Body of pancreas (tissue), 4 donors: ENCODE measurements at regions not wholly inside any gene's neighbourhood (a gene's known extent, or its start where the extent isn't known, plus 50 kb on each side); places are given as distances from the start of the nearest gene placed in this dataset.
A peak's percentile ranks its signal among the peaks of the same experiment; 100 is the strongest.

Source experiments
- ATAC-seq: fragments of 150-250 bp; one replicate; pipeline ENCODE4 v1.9.1; 2016
- DNase-seq, 4 donors: peaks; one replicate each; pipeline ENCODE4 v3.0.0-alpha.2; 2019
- H3K27ac ChIP-seq, 4 donors: fragments of 200-600 bp; sonication (generic); 1 replicate in 3 of 4; 2 replicates in 1 of 4; pipeline versions ENCODE4 v1.5.1 to v1.6.1; 2016 to 2019; ENCODE audit warnings: mild to moderate bottlenecking in 1 of 4, mixed read lengths in 1 of 4, moderate library complexity in 1 of 4
- H3K27me3 ChIP-seq, 2 donors: fragments of 200-600 bp; sonication (generic); one replicate each; pipeline ENCODE4 v1.6.0; 2016; ENCODE audit warnings: mild to moderate bottlenecking in 1 of 2
- H3K36me3 ChIP-seq, 2 donors: fragments of 200-600 bp; sonication (generic); replicated peaks in 1 of 2; 2 replicates each; pipeline ENCODE4 v1.5.1; 2016; ENCODE audit warnings: low read depth in 2 of 2; ENCODE audit not compliant: insufficient read depth in 1 of 2
- H3K4me1 ChIP-seq: fragments of 200-600 bp; sonication (generic); one replicate; pipeline ENCODE4 v1.6.0; 2016
- H3K4me3 ChIP-seq, 2 donors: fragments of 200-600 bp; sonication (generic); 1 replicate in 1 of 2; 2 replicates in 1 of 2; pipeline ENCODE4 v1.5.1; 2016 to 2019
- H3K9me3 ChIP-seq, 3 donors: fragments of 200-600 bp; sonication (generic); 1 replicate in 2 of 3; 2 replicates in 1 of 3; pipeline ENCODE4 v1.5.1; 2016
- CTCF ChIP-seq, 7 experiments: fragments of 450-650 bp in 4 of 7; fragments of 200-600 bp in 3 of 7; sonication (generic) in 3 of 7; IDR thresholded peaks; one replicate each; pipeline ENCODE4 v1.5.1; 2016 to 2019; ENCODE audit warnings: antibody characterized with exemption in 7 of 7
- POLR2A ChIP-seq, 3 donors: fragments of 450-650 bp; IDR thresholded peaks; one replicate each; pipeline ENCODE4 v1.6.1; 2016; ENCODE audit warnings: antibody characterized with exemption in 3 of 3, mild to moderate bottlenecking in 2 of 3
- WGBS, 2 donors: methylation state at CpG; one replicate each; pipeline ENCODE4 v1.1.5; 2017; 5-methylcytosine and 5-hydroxymethylcytosine counted together
- intact Hi-C: fragments of 100-400 bp; cut with DNase I; formaldehyde crosslinking; loops from one replicate; pipeline ENCODE4 v1.15.1; 2023

GRCh38 chr6:166714581-166714980, 87.5 kb upstream of the RPS6KA2 start:
- no peak for DNase-seq
- intact Hi-C loops, result no loop called here
- WGBS, 2 donors, result 94% methylated on average over 9 to 10 of the region's 10 CpGs
- no peak for TF ChIP-seq CTCF (IDR thresholded peaks at IDR 0.05)
- no peak for TF ChIP-seq POLR2A (IDR thresholded peaks at IDR 0.05)
- H3K27ac ChIP-seq, result no peak overlapping the region
- ATAC-seq, result no peak
- no peaks in the 10 kb centered on the region for H3K27me3 ChIP-seq
- no peaks in the 10 kb centered on the region for H3K9me3 ChIP-seq
- H3K4me3 ChIP-seq, result no peak overlapping the region
- H3K4me1 ChIP-seq, result no peaks in the 10 kb centered on the region
- H3K36me3 ChIP-seq, result no peaks in the 10 kb centered on the region

GRCh38 chr6:166714187-166714510, 87.1 kb upstream of the RPS6KA2 start:
- Histone ChIP-seq H3K9me3 (no peaks in the 10 kb centered on the region), H3K27ac (no peak overlapping the region), H3K27me3 (no peaks in the 10 kb centered on the region), H3K36me3 (no peaks in the 10 kb centered on the region), H3K4me1 (no peaks in the 10 kb centered on the region), H3K4me3 (no peak overlapping the region)
- WGBS, 2 donors, result 79 to 81% methylated on average over 2 of the region's 2 CpGs
- intact Hi-C loops, result no loop called here
- TF ChIP-seq POLR2A (IDR thresholded peaks at IDR 0.05) (no peak), CTCF (IDR thresholded peaks at IDR 0.05) (no peak)
- no peak for ATAC-seq
- DNase-seq, result no peak

DNA sequence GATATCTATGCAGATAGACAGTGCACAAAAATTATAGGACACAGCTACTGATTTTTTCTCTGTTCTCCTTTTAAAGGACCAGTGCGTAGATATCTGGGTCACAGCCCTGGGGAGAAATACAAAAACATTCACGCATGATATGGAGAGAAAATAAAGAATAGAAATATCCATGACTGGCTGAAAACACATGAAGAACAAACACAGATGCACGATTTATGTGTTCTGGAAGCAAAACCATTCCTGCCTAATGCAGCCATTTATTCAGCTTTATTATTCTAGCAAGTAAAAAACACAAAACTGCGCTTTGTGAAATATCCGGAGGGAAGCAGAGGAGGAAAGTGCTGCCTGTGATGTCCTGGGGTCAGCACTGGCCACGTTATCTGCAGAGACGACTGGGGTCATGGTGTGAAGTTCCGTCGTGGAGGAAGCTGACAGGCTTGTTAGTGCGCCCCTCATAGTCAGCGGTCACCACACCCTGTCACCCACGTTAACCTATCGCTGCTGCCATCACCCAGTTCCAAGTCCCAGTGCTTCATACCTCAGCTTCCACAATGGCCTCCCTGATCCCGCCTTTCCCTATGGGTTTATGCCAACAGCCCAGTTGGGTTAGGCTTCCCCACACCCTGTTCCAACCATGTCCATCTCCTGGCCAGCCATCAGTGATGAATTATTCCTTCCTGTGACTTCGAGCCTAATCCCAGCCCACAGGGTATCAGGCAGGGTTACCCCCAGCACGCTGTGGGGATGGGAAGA, 86.6 kb upstream of the RPS6KA2 start:
- no peaks in the 10 kb centered on the region for H3K4me1 ChIP-seq
- H3K4me3 ChIP-seq, result no peak overlapping the region
- ATAC-seq, result no peak
- H3K27me3 ChIP-seq, result no peaks in the 10 kb centered on the region
- TF ChIP-seq CTCF (IDR thresholded peaks at IDR 0.05), result no peak
- intact Hi-C loops, result no loop called here
- DNase-seq, result no peak
- no peaks in the 10 kb centered on the region for H3K36me3 ChIP-seq
- H3K9me3 ChIP-seq, result no peaks in the 10 kb centered on the region
- 75 to 81% methylated on average over 16 of the region's 16 CpGs for WGBS, 2 donors
- H3K27ac ChIP-seq, result no peak overlapping the region

- WGBS, 2 donors, result 69 to 78% methylated on average over 20 to 21 of the region's 21 CpGs
- DNase-seq (peak in 1 of 4 donors; percentile 21), ATAC-seq (no peak)
- H3K4me3 ChIP-seq, result no peak overlapping the region
- no peaks in the 10 kb centered on the region for H3K9me3 ChIP-seq
- intact Hi-C loops, result no loop called here
- TF ChIP-seq CTCF (IDR thresholded peaks at IDR 0.05), result no peak
- TF ChIP-seq POLR2A (IDR thresholded peaks at IDR 0.05), result no peak
- H3K27ac ChIP-seq, result no peak overlapping the region
- no peaks in the 10 kb centered on the region for H3K27me3 ChIP-seq
- no peaks in the 10 kb centered on the region for H3K36me3 ChIP-seq
- H3K4me1 ChIP-seq, result no peaks in the 10 kb centered on the region
Observed at GRCh38 chr6:166712286-166713228, 85.5 kb upstream of the RPS6KA2 start.
